ENCODE measurements at regions not wholly inside any gene's neighbourhood (a gene's known extent, or its start where the extent isn't known, plus 50 kb on each side); places are given as distances from the start of the nearest gene placed in this dataset.

GRCh38 chr14:100675699-100676684 is 50.7 kb upstream of the DLK1 start:
- TF ChIP-seq CTCF (IDR thresholded peaks at IDR 0.05) = no peak
- no peak for TF ChIP-seq POLR2A (IDR thresholded peaks at IDR 0.05)

Measured in breast epithelium (tissue), 3 donors.